Epithelial cell of prostate (primary cell): ENCODE measurements at regions not wholly inside any gene's neighbourhood (a gene's known extent, or its start where the extent isn't known, plus 50 kb on each side); places are given as distances from the start of the nearest gene placed in this dataset.

Experiments used
- DNase-seq: peaks from one replicate; pipeline ENCODE4 v3.0.0-alpha.2; 2011; ENCODE audit warnings: low read depth, low spot score
- H3K27ac ChIP-seq: fragments of 450-650 bp; 2 replicates; pipeline ENCODE4 v1.5.1; 2017; ENCODE audit warnings: mild to moderate bottlenecking

GRCh38 chr12:113586461-113586860 lies 114.8 kb upstream of the LHX5 start:
- DNase-seq, result no peak
- no peak overlapping the region for H3K27ac ChIP-seq

- DNase-seq, result no peak
- no peak overlapping the region for H3K27ac ChIP-seq
Observed at GRCh38 chr12:113582521-113583218, 111.0 kb upstream of the LHX5 start.

DNA sequence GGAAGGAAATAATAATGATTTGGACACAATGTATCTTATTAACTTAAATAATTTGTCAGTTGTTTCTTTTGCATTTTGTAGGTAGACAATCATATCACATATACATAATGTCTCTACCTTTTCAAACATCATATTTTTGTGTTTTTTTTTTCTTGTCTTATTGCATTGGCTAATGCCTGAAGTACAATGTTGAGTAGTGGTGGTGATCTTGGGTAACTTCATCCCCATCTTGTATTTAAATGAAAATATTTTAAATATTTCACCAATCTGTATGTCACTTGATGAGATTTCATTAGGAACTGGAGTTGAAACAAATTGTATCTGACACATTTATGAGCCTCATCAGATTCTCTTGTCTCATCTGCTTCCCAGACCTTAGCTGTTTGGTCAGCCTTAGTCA lies 109.7 kb upstream of the LHX5 start:
- no peak overlapping the region for H3K27ac ChIP-seq
- DNase-seq, result no peak

DNA sequence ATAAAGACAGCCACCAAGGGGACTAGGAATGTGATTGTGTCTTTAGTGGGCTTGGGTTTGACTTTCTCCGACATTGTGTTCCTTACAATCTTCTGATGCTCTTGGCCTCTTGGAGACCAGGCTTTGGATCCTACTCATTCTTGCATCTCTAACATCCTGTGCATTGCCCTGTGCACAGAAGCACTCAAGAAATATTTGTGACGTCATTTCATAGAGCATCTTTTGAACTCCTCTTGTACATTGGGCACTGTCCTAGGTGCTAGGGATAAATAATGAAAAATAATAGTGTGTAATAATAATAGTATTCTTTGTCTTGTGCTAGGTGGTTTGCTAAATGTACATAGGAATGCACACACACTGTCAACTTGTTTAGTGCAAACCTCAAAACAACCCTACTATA lies 108.8 kb upstream of the LHX5 start:
- H3K27ac ChIP-seq, result no peak overlapping the region
- no peak for DNase-seq

DNA sequence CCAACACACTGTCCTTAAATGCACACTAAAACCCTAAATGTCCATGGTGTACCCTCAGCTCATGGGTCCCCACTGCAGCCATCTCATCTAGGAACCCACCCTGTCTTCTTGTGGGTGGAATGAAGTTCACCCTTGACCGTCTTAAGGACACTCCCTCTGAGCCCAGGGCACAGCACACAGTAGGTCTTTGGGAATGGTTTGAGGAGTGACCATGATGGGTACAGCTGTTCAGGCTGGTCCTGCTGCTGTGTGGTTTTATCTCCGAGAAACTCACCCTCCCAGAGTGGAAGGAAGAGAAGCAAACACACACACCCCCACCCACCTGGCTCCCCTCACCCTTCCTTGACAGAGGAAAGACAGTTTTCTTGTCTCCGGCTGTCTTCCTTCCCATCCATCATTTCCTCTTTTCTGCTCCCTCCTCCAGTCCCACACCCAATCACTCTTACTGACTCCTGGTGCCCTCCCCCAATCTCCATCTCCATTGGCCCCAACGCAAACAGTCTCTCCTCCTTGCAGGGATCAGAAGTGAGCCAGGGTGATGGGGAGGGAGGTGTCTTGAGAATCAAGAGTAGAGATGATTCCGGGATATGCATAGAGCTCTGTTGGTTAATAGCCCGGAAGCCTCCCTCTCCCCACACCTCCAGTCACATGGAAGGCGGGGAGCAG lies 105.9 kb upstream of the LHX5 start:
- no peak overlapping the region for H3K27ac ChIP-seq
- DNase-seq, result no peak

- no peak for DNase-seq
Observed at GRCh38 chr12:113575386-113575785, 103.7 kb upstream of the LHX5 start.

DNA sequence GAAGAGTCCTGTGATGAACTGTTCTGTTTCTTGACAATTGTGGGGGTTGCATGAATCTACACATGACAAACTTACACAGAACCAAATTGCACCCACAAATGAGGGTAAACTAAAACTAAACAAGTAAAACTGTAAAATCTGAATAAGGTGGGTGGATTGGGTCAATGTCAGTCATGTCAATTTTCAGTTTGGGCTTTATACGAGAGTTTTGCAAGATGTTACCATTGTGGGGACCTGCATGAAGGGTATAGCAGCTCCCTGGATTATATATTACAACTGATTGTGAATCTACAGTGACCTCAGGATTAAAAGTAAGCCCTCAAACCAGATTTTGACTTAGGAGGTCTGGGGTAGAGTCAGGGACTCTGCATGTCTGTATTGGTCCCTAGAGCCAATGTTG lies 101.5 kb upstream of the LHX5 start:
- DNase-seq, result no peak
- no peak overlapping the region for H3K27ac ChIP-seq

More at GRCh38 chr12:113575386-113575785, 103.7 kb upstream of the LHX5 start:
- H3K27ac ChIP-seq, result no peak overlapping the region

DNA sequence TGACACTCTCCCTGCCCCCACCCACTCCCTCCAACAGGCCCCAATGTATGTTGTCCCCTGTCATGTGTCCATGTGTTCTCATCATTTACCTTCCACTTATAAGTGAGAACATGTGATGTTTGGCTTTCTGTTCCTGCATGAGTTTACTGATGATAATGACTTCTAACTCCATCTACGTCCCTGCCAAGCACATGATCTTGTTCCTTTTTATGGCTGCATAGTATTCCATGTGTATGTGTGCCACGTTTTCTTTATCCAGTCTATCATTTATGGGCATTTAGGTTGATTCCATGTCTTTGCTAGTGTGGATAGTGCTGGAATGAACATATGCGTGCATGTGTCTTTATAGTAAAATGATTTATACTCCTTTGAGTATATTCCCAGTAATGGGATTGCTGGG lies 100.0 kb upstream of the LHX5 start:
- no peak for DNase-seq

GRCh38 chr12:113569806-113570205 lies 98.1 kb upstream of the LHX5 start:
- DNase-seq, result no peak
- no peak overlapping the region for H3K27ac ChIP-seq

More for the DNA sequence above, 100.0 kb upstream of the LHX5 start:
- no peak overlapping the region for H3K27ac ChIP-seq

DNA sequence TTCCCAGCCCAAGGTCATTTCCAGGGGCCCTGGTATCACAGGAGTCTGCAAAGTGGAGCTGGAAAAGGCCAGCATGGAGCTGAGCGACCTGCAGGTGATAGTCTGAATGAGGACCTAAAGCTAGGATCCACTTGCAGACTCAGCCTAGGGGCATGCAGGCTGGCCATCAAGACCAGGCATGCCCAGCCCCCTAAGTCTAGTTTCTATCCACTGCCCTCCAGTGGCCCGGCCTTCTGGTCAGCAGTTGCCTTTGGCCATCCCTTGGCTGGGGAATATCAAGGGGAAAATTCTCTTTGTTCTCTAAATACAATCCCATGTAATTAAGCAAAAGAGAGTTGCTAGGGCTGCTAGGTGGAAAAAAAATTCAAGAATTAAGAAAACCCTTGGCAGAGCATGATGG lies 96.3 kb upstream of the LHX5 start:
- no peak for DNase-seq

DNA sequence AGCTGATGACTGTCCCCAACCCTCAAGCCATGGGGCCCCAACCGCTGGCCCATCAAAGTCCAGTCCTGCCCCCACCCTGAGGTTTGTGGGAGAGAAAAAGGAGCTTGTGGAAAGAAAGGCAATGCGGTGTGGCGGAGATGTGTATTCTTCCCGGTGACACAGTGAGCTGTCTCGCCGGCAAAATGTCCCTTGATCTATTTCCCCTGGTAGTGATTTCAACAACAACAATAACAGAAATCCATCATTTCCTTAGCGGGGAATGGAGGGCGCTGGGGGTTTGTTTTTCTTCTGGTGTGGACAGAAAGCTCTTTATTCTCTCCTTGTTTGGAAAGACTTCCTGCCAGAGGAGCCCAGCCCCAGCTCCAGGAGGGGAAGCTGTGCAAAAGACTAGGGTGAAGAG lies 93.7 kb upstream of the LHX5 start:
- no peak for DNase-seq
- no peak overlapping the region for H3K27ac ChIP-seq

More for the DNA sequence above, 96.3 kb upstream of the LHX5 start:
- H3K27ac ChIP-seq, result no peak overlapping the region

DNA sequence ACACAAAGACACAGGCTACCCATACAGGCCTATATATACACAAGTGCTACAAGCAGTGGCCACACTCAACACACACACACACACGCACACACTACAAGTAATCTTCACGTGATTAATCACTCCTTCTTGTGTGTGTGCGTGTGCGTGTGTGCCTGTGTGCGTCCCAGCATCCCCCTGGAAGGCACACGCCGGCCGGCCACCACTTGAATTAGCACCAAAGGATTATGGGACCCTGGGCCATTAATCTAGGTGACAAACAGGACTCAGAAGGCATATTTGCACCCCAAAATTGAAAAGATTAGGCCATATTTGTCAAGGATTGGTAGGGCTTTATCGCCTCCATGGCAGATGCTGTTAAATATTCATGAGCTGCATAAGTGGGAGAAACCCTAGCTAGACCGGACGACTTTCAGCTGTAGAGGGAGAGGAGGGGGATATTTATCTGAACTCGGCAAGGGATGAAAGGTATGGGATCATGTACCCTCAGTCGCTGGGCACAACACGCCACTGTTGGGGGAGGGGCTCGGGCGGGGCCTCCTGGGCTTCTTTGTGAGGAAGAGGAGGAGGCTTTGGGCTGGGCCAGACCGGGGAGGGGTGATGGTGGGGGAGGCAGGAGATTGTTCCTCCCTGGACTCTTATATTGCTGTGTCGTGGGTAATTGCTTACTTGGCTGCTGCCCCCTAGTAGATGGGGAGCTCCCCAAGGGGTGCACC lies 89.6 kb upstream of the LHX5 start:
- no peak overlapping the region for H3K27ac ChIP-seq
- no peak for DNase-seq

DNA sequence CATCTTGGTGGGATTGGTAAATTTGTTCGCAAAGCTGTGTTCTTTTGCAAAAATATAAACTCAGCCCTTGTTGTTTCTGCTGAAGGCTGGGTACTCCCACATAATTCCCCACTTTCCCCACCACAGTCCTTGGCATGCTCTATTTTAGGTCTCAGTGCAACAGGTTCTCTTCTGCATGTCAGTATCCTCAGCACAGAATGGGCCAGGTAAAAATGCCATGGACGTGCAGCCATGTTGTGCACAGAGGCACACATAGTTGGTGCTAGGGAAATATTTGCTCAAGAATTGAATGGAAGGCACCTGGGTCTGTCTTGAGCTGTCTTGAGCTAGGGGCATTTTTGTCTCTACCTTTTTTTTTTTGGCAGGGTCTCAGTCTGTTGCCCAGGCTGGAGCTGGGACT lies 87.8 kb upstream of the LHX5 start:
- no peak for DNase-seq
- H3K27ac ChIP-seq, result no peak overlapping the region

GRCh38 chr12:113555226-113555625 lies 83.6 kb upstream of the LHX5 start:
- DNase-seq, result no peak
- H3K27ac ChIP-seq, result no peak overlapping the region

DNA sequence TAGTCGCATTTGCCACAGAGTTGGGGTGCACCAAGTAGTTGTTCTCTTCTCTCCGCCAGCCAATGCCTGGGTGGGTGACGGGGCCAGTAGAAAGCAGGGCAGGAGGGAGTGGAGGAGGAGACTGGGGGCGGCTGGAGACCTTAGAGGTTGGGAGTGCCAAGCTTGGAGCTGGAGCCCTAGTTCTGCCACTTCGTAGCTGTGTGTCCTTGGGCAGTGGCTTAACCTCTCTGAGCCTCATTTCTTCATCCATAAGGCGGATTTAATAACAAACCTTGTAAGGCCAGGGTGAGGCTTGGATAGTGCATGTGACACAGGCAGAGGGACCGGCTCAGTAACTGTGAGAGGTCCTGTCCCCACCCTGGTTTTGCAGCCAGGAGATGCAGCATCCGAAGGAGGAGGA lies 81.1 kb upstream of the LHX5 start:
- DNase-seq, result no peak
- H3K27ac ChIP-seq, result no peak overlapping the region

DNA sequence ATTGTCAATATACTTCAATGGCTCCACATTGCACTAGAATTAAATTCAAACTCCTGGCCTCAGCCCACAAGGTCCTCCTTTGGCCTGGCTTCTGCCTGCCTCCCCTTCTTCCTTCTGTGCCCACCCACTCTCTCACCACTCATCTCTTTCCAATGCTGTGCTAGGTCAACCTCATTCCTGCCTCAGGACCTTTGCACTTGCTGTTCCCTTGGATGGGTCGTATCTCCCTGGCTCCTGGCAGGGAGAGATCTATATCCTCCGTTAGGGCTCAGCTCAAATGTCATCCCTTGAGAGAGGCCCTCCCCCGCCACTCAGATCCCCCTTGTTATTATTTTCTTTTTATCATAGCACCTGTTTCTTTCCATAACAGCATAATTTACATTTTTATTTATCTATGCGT lies 79.9 kb upstream of the LHX5 start:
- H3K27ac ChIP-seq, result no peak overlapping the region
- no peak for DNase-seq

DNA sequence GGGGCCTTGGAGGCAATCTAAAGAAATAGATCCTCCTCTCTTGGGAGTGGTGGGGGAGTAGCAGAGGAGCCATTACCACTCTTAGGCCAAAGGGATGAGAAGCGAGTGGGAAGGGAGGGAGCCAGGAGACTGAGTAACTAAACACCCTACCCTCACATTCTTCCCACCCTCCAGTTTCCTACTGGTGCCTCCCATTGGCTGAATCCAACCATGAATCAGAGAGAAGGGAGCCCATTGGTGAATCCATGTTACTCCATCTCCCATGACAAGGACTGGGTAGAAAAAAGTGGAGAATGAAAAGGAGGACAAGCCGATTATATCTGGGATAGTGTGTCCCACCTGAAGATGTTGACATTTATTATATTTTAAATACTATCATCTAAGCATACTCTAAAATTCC lies 76.8 kb upstream of the LHX5 start:
- no peak overlapping the region for H3K27ac ChIP-seq
- no peak for DNase-seq

DNA sequence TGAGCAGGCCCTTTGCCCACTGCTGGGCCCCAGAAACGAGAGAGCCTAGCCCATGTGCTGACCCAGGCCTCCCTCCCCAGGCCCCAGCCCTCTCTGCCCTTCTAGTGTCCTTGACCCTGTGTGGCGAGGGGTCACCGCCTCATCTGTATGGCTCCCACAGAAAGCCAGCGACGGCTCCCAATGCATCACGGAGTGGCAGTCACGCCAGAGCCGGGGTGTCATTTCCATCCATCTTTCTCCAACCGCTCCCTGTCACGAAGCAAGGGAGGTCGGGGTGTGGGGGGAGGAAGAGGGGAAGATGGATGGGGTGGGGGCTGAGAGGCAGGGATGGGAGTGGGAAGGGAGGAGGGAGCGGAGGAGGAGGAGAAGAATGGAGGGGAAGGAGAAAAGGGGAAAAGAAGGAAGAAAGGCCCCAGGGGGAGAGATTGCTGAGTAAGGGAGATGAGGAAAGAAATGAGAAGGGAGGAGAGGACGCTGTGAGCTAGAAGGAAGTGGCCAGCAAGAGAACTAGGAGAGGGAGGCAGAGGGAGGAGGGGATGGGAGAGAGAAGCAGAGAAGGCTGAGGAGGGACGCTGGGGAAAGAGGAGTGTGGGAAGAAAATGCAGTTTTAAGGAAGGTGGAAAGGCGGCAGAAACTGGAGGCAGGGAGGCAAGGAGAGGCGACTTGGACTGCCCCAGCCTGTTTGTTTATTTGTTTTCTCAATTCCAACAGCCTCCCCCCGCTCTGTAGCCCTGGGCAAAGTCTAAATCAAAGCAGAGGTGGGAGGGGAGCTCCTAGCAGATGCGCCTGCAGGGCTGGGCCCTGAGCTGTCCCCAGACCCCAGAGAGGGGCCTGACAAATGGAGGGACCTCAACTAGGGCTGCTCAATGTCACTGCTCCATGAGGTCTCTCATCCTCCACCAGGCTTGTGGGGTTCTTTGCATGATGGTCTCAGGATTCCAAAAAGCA lies 75.5 kb upstream of the LHX5 start:
- H3K27ac ChIP-seq, result no peak overlapping the region
- no peak for DNase-seq

- H3K27ac ChIP-seq, result no peak overlapping the region
- DNase-seq, result peak; percentile 14
Observed at GRCh38 chr12:113537751-113538087, 66.0 kb upstream of the LHX5 start.

GRCh38 chr12:113537046-113537750 lies 65.5 kb upstream of the LHX5 start:
- no peak for DNase-seq
- H3K27ac ChIP-seq, result no peak overlapping the region
